AG04450 (cell line): ENCODE measurements at regions not wholly inside any gene's neighbourhood (a gene's known extent, or its start where the extent isn't known, plus 50 kb on each side); places are given as distances from the start of the nearest gene placed in this dataset.

Experiments
- CTCF ChIA-PET: fragments of 300-600, 350-600 bp; formaldehyde crosslinking; extraction: SDS; loops from one replicate; lab custom pipeline; 2022; ENCODE audit warnings: antibody characterized with exemption, inconsistent platforms; lab: Charles Lee
- POLR2A ChIA-PET: fragments of 350-600 bp; formaldehyde crosslinking; extraction: SDS; loops from one replicate; lab custom pipeline; 2021; ENCODE audit warnings: antibody characterized with exemption, inconsistent platforms; lab: Yijun Ruan, JAX
- DNase-seq: peaks from one replicate; pipeline ENCODE4 v3.0.0-alpha.2; 2011; ENCODE audit warnings: low read depth, low spot score
- H3K27ac ChIP-seq: one replicate; pipeline ENCODE4 v1.5.1; 2012; ENCODE audit warnings: low read depth, low read length, control low read depth
- H3K27me3 ChIP-seq: one replicate; pipeline ENCODE4 v1.6.0; 2012; ENCODE audit warnings: low read length; ENCODE audit not compliant: control insufficient read depth, insufficient read depth
- H3K4me3 ChIP-seq: 2 replicates; pipeline ENCODE4 v1.5.1; 2011; ENCODE audit warnings: mild to moderate bottlenecking, low read depth, low read length, control low read depth
- H3K9me3 ChIP-seq: 2 replicates; pipeline ENCODE4 v1.5.1; 2012; ENCODE audit warnings: low read length; ENCODE audit not compliant: control insufficient read depth, insufficient read depth
- TF ChIP-seq, protein P1 (sequence below): IDR thresholded peaks from 2 replicates; pipeline ENCODE4 v1.5.1; 2011; ENCODE audit warnings: low read depth, low read length, control low read depth, inconsistent platforms

DNA sequence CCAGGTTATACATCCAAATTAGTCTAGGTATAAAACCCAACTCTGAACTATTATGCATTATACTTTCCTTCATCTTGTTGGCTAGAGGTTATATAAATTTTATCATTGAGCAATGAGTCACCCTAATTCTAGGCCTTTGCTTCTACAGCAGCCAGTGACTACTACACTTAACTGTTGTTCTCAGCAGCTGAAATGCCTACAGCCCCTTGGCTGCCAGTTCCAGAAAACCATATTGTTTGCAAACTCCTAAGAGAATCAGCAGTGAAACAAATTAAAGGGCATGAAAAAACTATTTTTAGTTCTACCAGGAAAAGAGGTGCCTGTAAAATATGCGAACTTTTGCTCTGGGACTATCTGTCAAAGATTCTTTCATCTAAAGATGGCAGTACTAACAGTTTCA is 292.8 kb downstream of the FRK start:
- Histone ChIP-seq H3K27me3 (no peaks in the 10 kb centered on the region), H3K4me3 (no peak overlapping the region), H3K27ac (no peak overlapping the region), H3K9me3 (0 out of 2 replicates have a peak, but pooled peaks cover 2% of the 10 kb centered on the region)
- POLR2A ChIA-PET: no interaction called here
- CTCF ChIA-PET: no interaction called here
- TF ChIP-seq, protein P1, sequence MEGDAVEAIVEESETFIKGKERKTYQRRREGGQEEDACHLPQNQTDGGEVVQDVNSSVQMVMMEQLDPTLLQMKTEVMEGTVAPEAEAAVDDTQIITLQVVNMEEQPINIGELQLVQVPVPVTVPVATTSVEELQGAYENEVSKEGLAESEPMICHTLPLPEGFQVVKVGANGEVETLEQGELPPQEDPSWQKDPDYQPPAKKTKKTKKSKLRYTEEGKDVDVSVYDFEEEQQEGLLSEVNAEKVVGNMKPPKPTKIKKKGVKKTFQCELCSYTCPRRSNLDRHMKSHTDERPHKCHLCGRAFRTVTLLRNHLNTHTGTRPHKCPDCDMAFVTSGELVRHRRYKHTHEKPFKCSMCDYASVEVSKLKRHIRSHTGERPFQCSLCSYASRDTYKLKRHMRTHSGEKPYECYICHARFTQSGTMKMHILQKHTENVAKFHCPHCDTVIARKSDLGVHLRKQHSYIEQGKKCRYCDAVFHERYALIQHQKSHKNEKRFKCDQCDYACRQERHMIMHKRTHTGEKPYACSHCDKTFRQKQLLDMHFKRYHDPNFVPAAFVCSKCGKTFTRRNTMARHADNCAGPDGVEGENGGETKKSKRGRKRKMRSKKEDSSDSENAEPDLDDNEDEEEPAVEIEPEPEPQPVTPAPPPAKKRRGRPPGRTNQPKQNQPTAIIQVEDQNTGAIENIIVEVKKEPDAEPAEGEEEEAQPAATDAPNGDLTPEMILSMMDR: no peak
- DNase-seq: no peak

DNA sequence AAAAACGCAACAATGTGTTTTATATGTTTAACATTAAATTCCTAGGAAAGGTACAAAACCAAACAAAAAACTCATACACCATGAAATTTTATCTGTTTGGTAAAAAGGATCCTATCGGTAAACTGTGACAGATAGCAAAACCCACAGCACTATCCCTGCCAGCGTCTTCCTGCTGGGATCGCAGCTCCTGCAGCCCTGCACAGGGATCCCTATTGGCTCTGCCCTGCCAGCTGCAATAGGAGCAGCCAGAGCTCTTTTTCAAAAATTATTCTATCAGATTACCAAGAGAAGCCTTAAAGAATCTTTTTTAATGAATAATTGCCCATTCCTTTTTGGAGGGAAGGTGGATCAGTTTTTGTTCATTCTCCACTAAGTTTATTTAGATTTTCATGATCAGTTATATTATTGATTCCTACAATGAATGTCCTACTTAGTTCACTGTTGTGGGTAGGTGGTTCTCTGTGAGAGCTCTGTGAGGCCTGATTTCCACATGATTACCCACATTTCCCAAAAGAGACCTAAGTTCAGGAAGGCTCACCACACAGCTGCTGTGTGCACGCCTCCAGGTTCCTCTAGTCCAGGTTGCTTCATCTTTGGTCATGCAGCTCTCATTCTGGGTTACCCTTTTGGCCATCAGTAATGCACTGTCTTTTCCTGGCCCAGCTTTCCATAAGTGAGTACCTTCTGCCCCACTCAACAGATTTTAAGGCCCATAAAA is 293.8 kb downstream of the FRK start:
- TF ChIP-seq, protein P1: no peak
- POLR2A ChIA-PET: no interaction called here
- CTCF ChIA-PET: no interaction called here

DNA sequence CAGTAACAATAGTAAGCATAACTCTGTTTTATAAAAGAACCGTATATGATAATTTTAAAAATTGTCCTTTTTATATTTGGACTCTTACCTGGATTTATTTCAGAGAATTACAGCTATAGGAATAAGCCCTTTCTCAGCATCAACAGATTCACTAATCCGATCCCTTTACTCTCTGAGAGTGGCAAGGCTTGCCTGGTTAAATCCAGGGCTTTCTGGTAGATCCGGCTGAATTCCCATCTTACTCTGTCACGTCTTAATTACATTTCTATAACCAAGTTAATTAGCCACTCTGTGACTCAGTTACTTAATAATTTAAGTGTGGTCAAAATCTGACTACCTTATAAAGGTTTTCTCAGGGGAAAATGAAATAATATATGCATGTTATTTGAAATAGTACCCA is 294.7 kb downstream of the FRK start:
- CTCF ChIA-PET: no interaction called here
- DNase-seq: no peak
- no peak overlapping the region for H3K27ac ChIP-seq
- H3K9me3 ChIP-seq: 0 out of 2 replicates have a peak, but pooled peaks cover 2% of the 10 kb centered on the region
- POLR2A ChIA-PET: no interaction called here
- H3K27me3 ChIP-seq: no peaks in the 10 kb centered on the region
- TF ChIP-seq, protein P1: no peak
- H3K4me3 ChIP-seq: no peak overlapping the region

More for the DNA sequence above, 293.8 kb downstream of the FRK start:
- Histone ChIP-seq H3K27me3 (no peaks in the 10 kb centered on the region), H3K9me3 (0 out of 2 replicates have a peak, but pooled peaks cover 2% of the 10 kb centered on the region), H3K27ac (no peak overlapping the region), H3K4me3 (no peak overlapping the region)
- no peak for DNase-seq

DNA sequence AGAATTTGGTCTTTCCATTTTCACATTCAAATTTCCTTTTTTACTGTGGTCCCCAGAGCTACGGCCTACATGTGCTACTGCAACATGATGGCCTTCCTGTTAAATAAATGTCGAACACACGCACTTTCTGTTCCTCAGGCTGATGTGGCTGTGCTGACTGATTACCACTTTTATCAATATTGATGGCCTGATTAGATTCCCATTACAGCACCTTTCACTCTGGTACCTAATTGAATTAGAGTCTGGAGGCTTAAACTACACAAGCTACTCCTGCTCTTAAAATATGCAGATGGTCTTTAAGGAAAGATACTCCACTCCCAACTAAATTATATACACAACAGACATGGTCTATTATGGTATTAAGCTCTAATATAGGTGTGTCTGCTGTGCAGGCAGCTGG is 301.6 kb downstream of the FRK start:
- CTCF ChIA-PET: no interaction called here

DNA sequence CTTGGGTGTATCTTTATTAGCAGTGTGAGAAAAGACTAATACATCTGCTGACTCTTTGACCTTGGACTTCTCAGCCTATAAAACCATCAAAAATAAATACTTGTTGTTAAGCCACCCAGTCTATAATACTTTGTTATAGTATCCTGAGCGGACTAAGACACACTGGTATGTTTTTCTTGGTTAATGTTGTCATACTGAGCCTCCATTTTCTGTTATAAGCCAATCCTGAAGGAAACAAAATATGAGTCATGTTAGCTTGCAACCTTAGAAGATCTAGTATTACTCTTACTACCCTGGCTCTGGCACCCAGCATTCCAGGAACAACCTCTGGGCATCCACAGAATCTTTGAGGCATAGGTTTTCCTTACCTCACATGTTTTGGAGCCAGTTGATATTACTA is 307.2 kb downstream of the FRK start:
- no peaks in the 10 kb centered on the region for H3K27me3 ChIP-seq
- no peak overlapping the region for H3K4me3 ChIP-seq
- CTCF ChIA-PET: no interaction called here
- no peaks in the 10 kb centered on the region for H3K9me3 ChIP-seq
- H3K27ac ChIP-seq: no peak overlapping the region
- POLR2A ChIA-PET: no interaction called here
- TF ChIP-seq, protein P1: no peak
- no peak for DNase-seq

More for the DNA sequence above, 301.6 kb downstream of the FRK start:
- Histone ChIP-seq H3K4me3 (no peak overlapping the region), H3K27ac (no peak overlapping the region), H3K9me3 (no peaks in the 10 kb centered on the region), H3K27me3 (no peaks in the 10 kb centered on the region)
- TF ChIP-seq, protein P1: no peak
- POLR2A ChIA-PET: no interaction called here
- no peak for DNase-seq
